NCI-H226 (cell line): ENCODE measurements at regions not wholly inside any gene's neighbourhood (a gene's known extent, or its start where the extent isn't known, plus 50 kb on each side); places are given as distances from the start of the nearest gene placed in this dataset.
"Not testable (repeated sequence)": the region's sequence is repeated elsewhere in the genome, so short reads cannot be mapped to it uniquely, and the experiment has no call there.

ENCODE experiments used
- DNase-seq: peaks from one replicate; pipeline ENCODE4 v3.0.0-alpha.2; 2015

- DNase-seq = no peak
Measured at GRCh38 chr3:132987396-132987795, 50.8 kb upstream of the TMEM108 start.

GRCh38 chr3:132984181-132984580 is 54.0 kb upstream of the TMEM108 start:
- DNase-seq = peak; percentile 25

GRCh38 chr3:132983143-132983770 is 54.9 kb upstream of the TMEM108 start:
- DNase-seq = no peak

- no peak for DNase-seq
Measured at GRCh38 chr3:132981719-132982118, 56.5 kb upstream of the TMEM108 start.

- no peak for DNase-seq
Measured at GRCh38 chr3:132980102-132980501, 58.1 kb upstream of the TMEM108 start.

GRCh38 chr3:132979606-132980005 is 58.6 kb upstream of the TMEM108 start:
- no peak for DNase-seq

GRCh38 chr3:132978946-132979345 is 59.2 kb upstream of the TMEM108 start:
- DNase-seq = not testable (repeated sequence)

GRCh38 chr3:132978464-132978863 is 59.7 kb upstream of the TMEM108 start:
- DNase-seq = no peak

- no peak for DNase-seq
Measured at GRCh38 chr3:132974097-132974496, 64.1 kb upstream of the TMEM108 start.

GRCh38 chr3:132973441-132973840 is 64.8 kb upstream of the TMEM108 start:
- no peak for DNase-seq

- DNase-seq = peak; percentile 61
Measured at GRCh38 chr3:132972333-132972732, 65.9 kb upstream of the TMEM108 start.

- no peak for DNase-seq
Measured at GRCh38 chr3:132966374-132966773, 71.8 kb upstream of the TMEM108 start.

GRCh38 chr3:132964266-132964665 is 73.9 kb upstream of the TMEM108 start:
- no peak for DNase-seq

- no peak for DNase-seq
Measured at GRCh38 chr3:132963786-132964185, 74.4 kb upstream of the TMEM108 start.

GRCh38 chr3:132961991-132962390 is 76.2 kb upstream of the TMEM108 start:
- no peak for DNase-seq

GRCh38 chr3:132953683-132954082 is 84.5 kb upstream of the TMEM108 start:
- no peak for DNase-seq

GRCh38 chr3:132927896-132928295 is 110.3 kb upstream of the TMEM108 start:
- no peak for DNase-seq

- DNase-seq = no peak
Measured at GRCh38 chr3:132926098-132926497, 112.1 kb upstream of the TMEM108 start.

GRCh38 chr3:132925256-132925930 is 112.8 kb upstream of the TMEM108 start:
- no peak for DNase-seq

- no peak for DNase-seq
Measured at GRCh38 chr3:132916096-132916495, 122.1 kb upstream of the TMEM108 start.

- DNase-seq = no peak
Measured at GRCh38 chr3:132912416-132912753, 125.8 kb upstream of the TMEM108 start.

GRCh38 chr3:132911741-132912415 is 126.3 kb upstream of the TMEM108 start:
- DNase-seq = no peak

GRCh38 chr3:132907293-132907692 is 130.9 kb upstream of the TMEM108 start:
- no peak for DNase-seq

- no peak for DNase-seq
Measured at GRCh38 chr3:132900481-132900880, 137.7 kb upstream of the TMEM108 start.
